ENCODE measurements at regions not wholly inside any gene's neighbourhood (a gene's known extent, or its start where the extent isn't known, plus 50 kb on each side); places are given as distances from the start of the nearest gene placed in this dataset.

GRCh38 chr3:76566904-76567303 lies 473.0 kb upstream of the ROBO2 start:
- H3K27me3 ChIP-seq, result no peaks in the 10 kb centered on the region
- no peak for DNase-seq
- no peaks in the 10 kb centered on the region for H3K36me3 ChIP-seq (replicated peaks in 1 of 2)
- TF ChIP-seq POLR2A (IDR thresholded peaks at IDR 0.05), result no peak
- no peak for TF ChIP-seq CTCF (IDR thresholded peaks at IDR 0.05)
- no peaks in the 10 kb centered on the region for H3K9me3 ChIP-seq (replicated peaks in 1 of 3)
- H3K27ac ChIP-seq, result no peak overlapping the region
- WGBS, 4 donors, result 87 to 94% (median 90%) methylated on average over 4 of the region's 4 CpGs
- no peak overlapping the region for H3K4me3 ChIP-seq
- intact Hi-C loops (cut with DNase I), result no loop called here
- no peaks in the 10 kb centered on the region for H3K4me1 ChIP-seq (replicated peaks in 1 of 2)

- DNase-seq, result no peak
- WGBS, 4 donors, result 59 to 66% (median 61%) methylated on average over 3 of the region's 3 CpGs
- Histone ChIP-seq H3K4me3 (no peak overlapping the region), H3K27me3 (no peaks in the 10 kb centered on the region), H3K27ac (no peak overlapping the region), H3K36me3 (replicated peaks in 1 of 2) (no peaks in the 10 kb centered on the region), H3K4me1 (replicated peaks in 1 of 2) (no peaks in the 10 kb centered on the region), H3K9me3 (replicated peaks in 1 of 3) (no peaks in the 10 kb centered on the region)
- intact Hi-C loops (cut with DNase I), result no loop called here
- TF ChIP-seq POLR2A (IDR thresholded peaks at IDR 0.05), result no peak
- TF ChIP-seq CTCF (IDR thresholded peaks at IDR 0.05), result peak in 5 of 6 experiments; percentile 8 to 60 (median 25)
These were observed 469.4 kb upstream of the ROBO2 start for GRCh38 chr3:76570436-76571057.

GRCh38 chr3:76576201-76576600 lies 463.7 kb upstream of the ROBO2 start:
- TF ChIP-seq CTCF (IDR thresholded peaks at IDR 0.05) (no peak), POLR2A (IDR thresholded peaks at IDR 0.05) (no peak)
- Histone ChIP-seq H3K9me3 (replicated peaks in 1 of 3) (no peaks in the 10 kb centered on the region), H3K27me3 (no peaks in the 10 kb centered on the region), H3K36me3 (replicated peaks in 1 of 2) (no peaks in the 10 kb centered on the region), H3K4me1 (replicated peaks in 1 of 2) (no peaks in the 10 kb centered on the region), H3K4me3 (no peak overlapping the region), H3K27ac (no peak overlapping the region)
- 70 to 80% (median 72%) methylated on average over 2 of the region's 2 CpGs for WGBS, 4 donors
- no peak for DNase-seq
- intact Hi-C loops (cut with DNase I), result no loop called here

GRCh38 chr3:76582098-76582497 lies 457.8 kb upstream of the ROBO2 start:
- intact Hi-C loops (cut with DNase I), result no loop called here
- TF ChIP-seq CTCF (IDR thresholded peaks at IDR 0.05), result no peak
- Histone ChIP-seq H3K27me3 (no peaks in the 10 kb centered on the region), H3K4me1 (replicated peaks in 1 of 2) (no peaks in the 10 kb centered on the region), H3K9me3 (replicated peaks in 1 of 3) (no peaks in the 10 kb centered on the region), H3K27ac (no peak overlapping the region), H3K4me3 (no peak overlapping the region), H3K36me3 (replicated peaks in 1 of 2) (no peaks in the 10 kb centered on the region)
- DNase-seq, result no peak
